Activated T-cell treated with anti-CD3 and anti-CD28 coated beads, Interleukin-2, amount 50 U/mL, for 4 hours (primary cell): ENCODE measurements at regions not wholly inside any gene's neighbourhood (a gene's known extent, or its start where the extent isn't known, plus 50 kb on each side); places are given as distances from the start of the nearest gene placed in this dataset.

Experiments used
- ATAC-seq, 2 donors: fragments of 200-7000 bp; cut with Tn5 transposase; one replicate each; pipeline ENCODE4 v1.10.0; 2021
- DNase-seq: peaks from one replicate; pipeline ENCODE4 v3.0.0-alpha.2; 2020
- H3K27me3 Mint-ChIP-seq: one replicate; pipeline ENCODE4 v1.8.0; 2021; ENCODE audit warnings: low read depth, mixed read lengths
- H3K36me3 Mint-ChIP-seq: one replicate; pipeline ENCODE4 v1.8.0; 2022; ENCODE audit warnings: mixed read lengths; ENCODE audit not compliant: insufficient read depth
- H3K4me1 Mint-ChIP-seq: one replicate; pipeline ENCODE4 v1.8.0; 2021; ENCODE audit warnings: low read depth, mixed read lengths
- H3K4me3 Mint-ChIP-seq: one replicate; pipeline ENCODE4 v1.8.0; 2021; ENCODE audit warnings: mild to moderate bottlenecking, moderate library complexity, mixed read lengths
- H3K9me3 Mint-ChIP-seq: one replicate; pipeline ENCODE4 v1.8.0; 2021; ENCODE audit warnings: mixed read lengths

DNA sequence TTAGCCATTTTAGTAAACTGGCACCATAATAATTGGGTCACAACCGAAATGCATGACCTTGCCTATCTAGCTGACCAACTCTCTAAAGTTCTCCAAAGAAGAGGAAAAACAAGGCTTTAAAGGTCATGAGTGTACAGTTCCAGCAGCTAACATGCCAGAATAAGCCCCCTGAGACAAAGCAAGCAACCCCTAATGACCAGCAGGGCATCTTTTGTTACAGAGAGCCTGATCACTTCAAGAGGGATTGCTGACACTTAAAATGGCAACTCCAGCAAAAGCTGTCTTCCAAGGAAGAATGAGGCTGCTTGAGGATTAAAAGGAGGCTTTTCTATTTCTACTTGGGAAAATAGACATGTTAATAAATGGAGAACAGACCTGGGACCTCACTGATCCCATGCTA is 213.6 kb downstream of the CDC14C start:
- no peak for ATAC-seq
- H3K36me3 Mint-ChIP-seq = no peaks in the 10 kb centered on the region
- H3K27me3 Mint-ChIP-seq = no peaks in the 10 kb centered on the region
- no peaks in the 10 kb centered on the region for H3K4me1 Mint-ChIP-seq
- DNase-seq = no peak
- no peak overlapping the region for H3K4me3 Mint-ChIP-seq
- peaks cover 9% of the 10 kb centered on the region for H3K9me3 Mint-ChIP-seq

DNA sequence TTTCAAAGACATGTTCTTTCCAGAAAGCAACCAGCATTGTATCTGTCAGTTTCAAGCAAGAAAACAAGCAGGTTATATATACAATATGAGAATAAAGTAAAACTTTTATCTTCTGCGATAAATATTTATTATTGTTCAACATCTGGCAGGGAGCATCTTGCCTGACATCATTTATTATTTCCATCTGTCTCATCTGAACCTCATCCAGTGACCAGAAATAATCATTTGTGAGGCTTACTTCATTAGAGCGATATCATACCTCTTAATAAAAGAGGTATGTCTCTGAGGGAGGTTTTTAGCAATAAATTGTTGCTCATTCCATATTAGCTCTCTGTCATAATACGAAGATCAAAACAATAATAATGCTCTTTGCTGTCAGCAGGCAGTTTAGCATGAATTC is 226.1 kb downstream of the CDC14C start:
- Mint-ChIP-seq H3K27me3 (no peaks in the 10 kb centered on the region), H3K4me3 (no peak overlapping the region), H3K4me1 (no peaks in the 10 kb centered on the region), H3K36me3 (no peaks in the 10 kb centered on the region), H3K9me3 (peaks cover 5% of the 10 kb centered on the region)
- ATAC-seq = no peak
- no peak for DNase-seq

DNA sequence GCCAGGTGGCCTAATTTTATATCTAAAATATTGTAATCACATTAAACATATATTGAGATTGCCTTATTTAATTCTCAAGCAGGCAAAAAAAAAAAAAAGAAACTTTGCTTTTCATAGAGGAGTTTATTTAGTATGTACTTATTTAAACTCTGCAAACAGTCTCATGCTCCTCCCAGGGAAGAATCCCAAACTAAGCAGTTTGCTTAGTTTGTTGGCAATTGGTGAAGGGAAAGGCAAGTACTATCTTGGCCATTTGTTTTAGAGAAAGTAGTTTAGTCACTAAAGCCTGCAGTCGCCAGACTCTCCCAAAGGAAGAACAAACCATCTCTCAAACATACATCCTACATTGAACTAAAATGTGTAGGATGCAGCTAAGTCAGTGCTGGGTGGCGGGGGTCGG is 226.8 kb downstream of the CDC14C start:
- H3K27me3 Mint-ChIP-seq = no peaks in the 10 kb centered on the region
- H3K4me1 Mint-ChIP-seq = no peaks in the 10 kb centered on the region
- DNase-seq = no peak
- no peak overlapping the region for H3K4me3 Mint-ChIP-seq
- no peak for ATAC-seq
- H3K9me3 Mint-ChIP-seq = peaks cover 5% of the 10 kb centered on the region
- H3K36me3 Mint-ChIP-seq = no peaks in the 10 kb centered on the region

DNA sequence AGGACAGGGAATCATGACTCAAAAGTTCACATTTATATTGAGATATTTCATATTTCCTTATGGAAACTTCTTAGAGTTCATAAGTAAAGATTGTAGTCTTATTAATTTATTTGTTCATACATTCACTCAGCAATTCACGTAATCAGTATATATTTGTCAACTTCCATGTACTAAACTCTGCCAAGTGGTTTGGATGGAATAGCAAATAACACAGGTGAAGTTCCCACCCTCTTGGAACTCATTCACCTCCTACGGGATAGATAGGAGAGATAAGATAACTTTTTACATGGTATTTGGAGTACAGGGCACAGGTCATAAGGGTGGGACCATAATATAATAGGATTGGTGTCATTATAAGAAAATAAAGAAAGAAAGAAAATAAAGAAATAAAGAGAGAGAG is 234.0 kb downstream of the CDC14C start:
- Mint-ChIP-seq H3K4me1 (no peaks in the 10 kb centered on the region), H3K27me3 (no peaks in the 10 kb centered on the region)
- ATAC-seq = no peak

DNA sequence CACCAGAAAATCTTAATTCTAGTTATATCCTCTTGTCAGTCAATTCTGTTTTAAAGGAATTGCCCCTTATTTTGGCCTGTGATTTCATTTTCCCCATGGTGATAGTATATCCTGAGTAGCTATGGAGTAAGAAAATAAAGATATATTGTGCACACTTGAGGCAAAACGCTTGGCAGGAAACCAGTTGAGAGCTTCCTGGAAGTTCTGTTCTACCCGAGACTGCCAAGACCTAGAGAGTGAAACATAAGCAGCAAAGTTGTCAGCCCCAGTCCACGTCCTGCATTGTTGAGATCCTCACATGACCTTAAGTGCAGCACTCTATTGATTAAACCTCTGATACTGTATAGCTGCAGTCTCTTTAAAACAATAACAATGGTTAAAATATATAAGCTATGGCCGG is 235.2 kb downstream of the CDC14C start:
- Mint-ChIP-seq H3K36me3 (no peaks in the 10 kb centered on the region), H3K9me3 (peaks cover 5% of the 10 kb centered on the region), H3K27me3 (no peaks in the 10 kb centered on the region), H3K4me1 (no peaks in the 10 kb centered on the region), H3K4me3 (no peak overlapping the region)
- no peak for ATAC-seq
- DNase-seq = no peak

More for the DNA sequence above, 234.0 kb downstream of the CDC14C start:
- DNase-seq = no peak
- Mint-ChIP-seq H3K36me3 (no peaks in the 10 kb centered on the region), H3K9me3 (peaks cover 1% of the 10 kb centered on the region), H3K4me3 (no peak overlapping the region)

DNA sequence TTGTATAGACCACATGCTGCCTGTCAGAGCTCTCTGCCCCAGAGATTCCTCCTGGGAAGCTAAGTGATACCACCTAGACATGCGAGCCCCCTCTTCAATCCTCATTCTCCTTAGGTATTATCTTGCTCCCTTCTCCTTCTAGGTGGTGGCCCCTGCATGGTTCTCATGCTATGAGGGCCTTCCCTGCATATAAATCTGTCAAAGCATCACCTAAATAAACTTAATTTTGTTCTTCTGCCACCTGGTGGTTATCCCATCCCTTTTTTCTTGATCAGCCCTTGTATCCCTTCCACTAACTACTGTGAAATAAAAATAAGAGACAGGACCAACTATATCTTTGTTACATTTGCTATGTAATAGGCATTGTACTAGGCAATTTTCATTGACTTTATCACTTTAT is 242.1 kb downstream of the CDC14C start:
- ATAC-seq (no peak), DNase-seq (no peak)
- H3K27me3 Mint-ChIP-seq = no peaks in the 10 kb centered on the region
- H3K36me3 Mint-ChIP-seq = no peaks in the 10 kb centered on the region
- no peak overlapping the region for H3K4me3 Mint-ChIP-seq
- H3K9me3 Mint-ChIP-seq = peaks cover 5% of the 10 kb centered on the region
- H3K4me1 Mint-ChIP-seq = no peaks in the 10 kb centered on the region

DNA sequence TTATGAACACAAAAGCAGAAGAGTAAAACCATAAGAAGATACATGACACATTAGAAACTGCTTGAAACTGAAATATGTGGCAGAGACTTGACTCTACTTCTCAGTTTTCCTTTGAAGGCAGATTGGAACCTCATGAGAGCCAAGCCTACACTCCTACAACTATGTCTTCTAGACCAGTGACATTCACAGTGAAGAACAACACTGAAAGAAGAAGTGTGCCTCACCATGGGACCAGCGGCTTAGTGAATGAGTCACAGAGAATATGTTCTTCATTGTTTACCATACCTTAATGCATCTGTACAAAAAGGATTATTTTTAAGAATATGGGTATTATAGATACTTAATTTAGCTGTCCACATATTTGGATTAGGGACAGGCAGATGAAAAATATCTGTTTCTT is 248.3 kb downstream of the CDC14C start:
- Mint-ChIP-seq H3K9me3 (no peaks in the 10 kb centered on the region), H3K4me1 (no peaks in the 10 kb centered on the region), H3K36me3 (no peaks in the 10 kb centered on the region), H3K4me3 (no peak overlapping the region), H3K27me3 (no peaks in the 10 kb centered on the region)
- ATAC-seq (no peak), DNase-seq (no peak)

DNA sequence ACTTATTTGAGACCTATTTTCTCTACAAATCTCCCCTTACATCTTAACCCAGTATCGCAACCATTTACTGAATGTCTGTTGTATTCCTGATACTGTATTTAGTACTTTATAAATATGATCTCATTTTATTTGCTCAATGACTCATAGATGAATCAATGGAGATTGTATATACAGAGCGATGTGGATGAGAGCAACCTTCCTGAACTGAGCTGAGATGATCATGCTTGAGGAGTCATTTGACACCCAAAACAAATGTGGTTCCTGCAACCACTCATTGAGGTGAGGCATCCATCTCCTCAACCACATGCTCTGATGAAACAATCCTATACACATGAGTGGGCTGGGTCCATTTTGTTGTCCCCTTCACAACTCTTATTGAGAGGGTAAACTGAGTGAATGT is 250.0 kb downstream of the CDC14C start:
- no peaks in the 10 kb centered on the region for H3K36me3 Mint-ChIP-seq
- H3K27me3 Mint-ChIP-seq = no peaks in the 10 kb centered on the region
- ATAC-seq (no peak), DNase-seq (no peak)
- no peak overlapping the region for H3K4me3 Mint-ChIP-seq
- no peaks in the 10 kb centered on the region for H3K4me1 Mint-ChIP-seq
- peaks cover 9% of the 10 kb centered on the region for H3K9me3 Mint-ChIP-seq

DNA sequence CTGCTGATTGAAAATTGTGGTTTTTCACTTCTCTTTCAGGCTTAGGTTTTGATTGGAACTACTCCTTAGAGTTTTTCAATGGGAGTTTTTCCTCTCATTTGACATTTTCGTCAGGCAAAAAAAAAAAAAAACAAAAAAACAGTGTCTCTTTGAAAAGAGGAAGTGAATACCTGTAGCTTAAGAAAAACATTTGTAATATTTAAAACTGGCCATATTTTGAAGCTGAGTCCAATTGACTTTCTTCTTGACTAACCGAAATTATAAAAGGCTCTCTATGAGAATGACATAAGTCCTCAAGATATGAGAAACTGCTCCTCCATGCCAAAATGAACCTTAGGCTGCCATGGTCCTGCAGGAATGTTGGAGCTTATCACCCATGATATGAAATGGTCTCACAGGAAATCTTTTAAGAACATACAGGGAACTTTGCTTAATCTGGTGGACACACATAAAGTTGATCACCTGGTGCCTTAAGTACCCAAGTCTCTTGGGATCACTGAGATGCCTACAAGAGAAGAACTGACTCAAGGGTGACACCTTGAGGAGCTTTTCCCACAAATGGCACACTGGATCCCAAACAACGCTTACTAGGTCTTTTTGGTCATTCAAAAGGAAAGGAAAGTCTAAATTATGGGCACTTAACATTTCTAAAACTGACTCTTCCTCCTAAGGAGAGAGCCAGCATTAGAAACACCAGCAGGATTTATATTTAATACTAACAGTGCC is 263.4 kb downstream of the CDC14C start:
- no peak overlapping the region for H3K4me3 Mint-ChIP-seq
- no peaks in the 10 kb centered on the region for H3K4me1 Mint-ChIP-seq
- no peaks in the 10 kb centered on the region for H3K27me3 Mint-ChIP-seq
- H3K9me3 Mint-ChIP-seq = peaks cover 6% of the 10 kb centered on the region
- H3K36me3 Mint-ChIP-seq = no peaks in the 10 kb centered on the region
- DNase-seq (no peak), ATAC-seq (no peak)

DNA sequence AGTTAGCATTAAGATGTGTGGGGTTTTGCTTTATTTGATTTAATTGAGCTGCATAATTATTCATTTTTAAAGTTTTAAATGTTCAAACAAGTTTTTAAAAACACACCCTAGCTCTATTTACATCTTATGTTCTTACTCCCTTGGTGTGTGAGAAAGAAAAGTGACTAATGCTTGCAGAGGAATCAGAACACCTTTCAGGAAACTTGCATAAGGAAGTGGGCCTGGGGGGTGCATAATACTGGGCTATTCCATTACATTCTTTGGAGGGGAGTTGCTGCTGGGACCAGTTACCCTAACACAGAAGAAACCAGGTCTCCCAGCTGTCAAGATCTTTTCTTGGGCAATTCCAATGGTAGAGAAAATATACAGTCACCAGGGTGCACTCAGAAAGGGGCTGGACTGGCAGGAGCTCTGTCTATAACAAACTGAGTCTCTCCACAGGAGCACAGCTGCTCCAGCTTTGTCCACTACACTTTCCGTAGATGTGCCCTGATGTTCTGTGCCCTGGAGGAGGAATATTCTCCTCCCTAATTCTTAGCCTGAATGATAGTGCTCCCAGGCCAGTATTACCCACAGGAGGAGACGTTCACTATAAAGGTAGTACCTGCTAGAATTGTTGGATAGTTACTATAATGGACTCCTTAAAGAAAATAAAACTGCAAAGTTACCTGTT is 304.2 kb downstream of the CDC14C start:
- peaks cover 12% of the 10 kb centered on the region for H3K9me3 Mint-ChIP-seq
- H3K4me1 Mint-ChIP-seq = no peaks in the 10 kb centered on the region
- H3K4me3 Mint-ChIP-seq = no peak overlapping the region
- ATAC-seq (no peak), DNase-seq (no peak)
- no peaks in the 10 kb centered on the region for H3K36me3 Mint-ChIP-seq
- H3K27me3 Mint-ChIP-seq = no peaks in the 10 kb centered on the region

DNA sequence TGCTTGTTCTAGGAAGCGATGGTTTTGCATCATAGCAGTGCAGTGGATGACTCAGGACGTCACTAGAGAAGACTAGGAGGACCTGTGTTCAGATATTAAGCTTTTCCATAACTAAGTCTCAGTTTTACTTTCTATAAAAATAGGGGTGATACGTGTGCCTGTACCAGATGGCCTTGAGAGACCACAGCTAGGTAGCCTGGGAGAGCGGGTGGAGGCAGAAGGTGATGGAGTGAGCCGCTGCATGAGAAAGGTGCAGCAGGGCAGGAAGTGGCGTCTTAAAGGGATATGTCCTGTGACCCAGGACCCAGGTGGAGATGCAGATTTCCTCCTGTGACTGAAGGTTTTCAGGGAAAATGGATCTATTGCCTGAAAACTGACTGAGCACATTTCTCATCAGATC is 304.9 kb downstream of the CDC14C start:
- no peaks in the 10 kb centered on the region for H3K36me3 Mint-ChIP-seq
- no peaks in the 10 kb centered on the region for H3K4me1 Mint-ChIP-seq
- ATAC-seq (no peak), DNase-seq (no peak)
- H3K27me3 Mint-ChIP-seq = no peaks in the 10 kb centered on the region
- peaks cover 17% of the 10 kb centered on the region for H3K9me3 Mint-ChIP-seq
- no peak overlapping the region for H3K4me3 Mint-ChIP-seq

DNA sequence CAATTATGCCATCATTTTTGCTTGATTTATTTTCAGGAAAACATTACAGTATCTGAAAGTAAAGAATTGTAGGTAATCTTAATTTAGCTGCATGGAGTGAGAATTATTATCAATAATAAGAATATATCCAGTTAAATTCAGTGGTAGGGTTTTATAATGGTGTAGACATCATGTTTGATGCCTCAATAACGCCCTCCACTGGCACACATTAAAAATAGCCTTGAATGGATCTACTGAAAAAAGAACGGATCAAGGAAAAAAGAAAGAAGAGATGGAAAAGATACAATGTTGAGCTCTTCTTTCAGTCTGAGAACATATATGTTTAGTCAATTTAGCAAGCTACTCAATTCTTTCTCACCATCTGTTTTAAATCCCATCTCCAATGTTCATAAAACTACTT is 319.2 kb downstream of the CDC14C start:
- ATAC-seq = no peak

DNA sequence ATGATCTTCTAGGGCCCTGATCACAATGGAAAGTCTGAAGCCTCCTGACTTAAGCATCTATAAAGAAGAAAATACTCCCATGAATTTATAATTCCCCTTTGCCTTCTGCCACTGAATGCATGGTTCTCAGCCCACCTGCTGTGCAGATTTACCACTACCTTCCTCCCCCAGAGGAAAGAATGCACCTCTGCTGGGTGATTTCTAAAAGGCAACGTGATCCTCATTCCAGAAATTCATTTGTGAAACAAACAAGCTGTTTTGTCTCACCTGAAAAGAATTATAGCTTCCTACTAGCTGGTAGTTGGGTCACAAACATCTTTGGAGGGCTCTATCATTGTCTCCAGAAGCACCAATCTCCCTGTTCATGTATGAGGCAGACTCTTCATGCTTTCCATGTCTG is 320.2 kb downstream of the CDC14C start:
- no peak for DNase-seq
- peaks cover 25% of the 10 kb centered on the region for H3K9me3 Mint-ChIP-seq
- H3K27me3 Mint-ChIP-seq = no peaks in the 10 kb centered on the region
- no peak for ATAC-seq
- H3K36me3 Mint-ChIP-seq = no peaks in the 10 kb centered on the region
- H3K4me3 Mint-ChIP-seq = no peak overlapping the region
- no peaks in the 10 kb centered on the region for H3K4me1 Mint-ChIP-seq

More for the DNA sequence above, 319.2 kb downstream of the CDC14C start:
- Mint-ChIP-seq H3K27me3 (no peaks in the 10 kb centered on the region), H3K36me3 (no peaks in the 10 kb centered on the region), H3K4me3 (no peak overlapping the region), H3K9me3 (peaks cover 35% of the 10 kb centered on the region), H3K4me1 (no peaks in the 10 kb centered on the region)
- no peak for DNase-seq

DNA sequence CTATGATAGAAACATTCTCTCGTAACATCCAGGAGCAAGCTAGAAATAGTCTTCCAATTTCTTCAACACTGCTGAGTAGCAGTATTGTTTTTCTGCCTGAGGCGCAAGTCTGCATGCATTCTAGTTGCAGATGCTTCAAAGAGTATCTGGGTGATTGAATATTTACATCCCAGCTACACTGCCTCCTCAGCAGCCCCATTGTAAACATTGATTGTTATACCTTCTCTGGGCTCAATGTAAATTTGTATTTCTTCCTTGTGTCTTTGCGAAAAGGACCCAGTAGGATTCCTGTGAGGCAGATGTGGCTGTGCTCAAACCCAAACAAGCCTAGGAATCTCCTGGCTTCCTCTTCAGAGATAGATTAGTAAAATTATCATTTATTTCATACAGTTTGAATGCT is 320.7 kb downstream of the CDC14C start:
- no peak for DNase-seq
- H3K9me3 Mint-ChIP-seq = peaks cover 24% of the 10 kb centered on the region

DNA sequence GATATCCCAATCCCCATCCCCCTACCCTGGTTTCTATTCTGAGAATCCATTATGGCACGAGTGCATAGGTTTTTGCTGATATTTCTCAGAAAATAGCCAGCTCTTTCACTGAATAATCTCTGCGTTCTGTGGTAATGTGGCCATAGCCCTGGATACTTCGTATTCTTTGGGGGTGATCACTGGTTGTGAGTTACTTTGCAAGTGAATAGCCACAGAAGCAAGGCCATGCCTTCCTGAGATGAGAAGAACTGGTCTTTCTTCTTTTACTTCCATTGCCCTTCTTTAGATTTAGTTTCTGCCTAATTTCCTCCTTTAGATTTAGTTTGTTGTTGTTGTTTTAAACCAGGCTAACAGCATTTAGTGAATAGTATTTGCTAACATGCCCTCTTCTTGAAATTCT is 323.4 kb downstream of the CDC14C start:
- Mint-ChIP-seq H3K4me3 (no peak overlapping the region), H3K36me3 (no peaks in the 10 kb centered on the region), H3K9me3 (peaks cover 18% of the 10 kb centered on the region), H3K4me1 (no peaks in the 10 kb centered on the region), H3K27me3 (no peaks in the 10 kb centered on the region)
- ATAC-seq (no peak), DNase-seq (no peak)

More for the DNA sequence above, 320.7 kb downstream of the CDC14C start:
- H3K27me3 Mint-ChIP-seq = no peaks in the 10 kb centered on the region
- ATAC-seq = no peak
- H3K36me3 Mint-ChIP-seq = no peaks in the 10 kb centered on the region
- H3K4me1 Mint-ChIP-seq = no peaks in the 10 kb centered on the region
- no peak overlapping the region for H3K4me3 Mint-ChIP-seq
